NCI-H446 (cell line): ENCODE measurements at regions not wholly inside any gene's neighbourhood (a gene's known extent, or its start where the extent isn't known, plus 50 kb on each side); places are given as distances from the start of the nearest gene placed in this dataset.

ENCODE experiments used
- DNase-seq, 2 experiments: peaks; one replicate each; lab custom pipeline; 2025; lab: John Stamatoyannopoulos, UW

DNA sequence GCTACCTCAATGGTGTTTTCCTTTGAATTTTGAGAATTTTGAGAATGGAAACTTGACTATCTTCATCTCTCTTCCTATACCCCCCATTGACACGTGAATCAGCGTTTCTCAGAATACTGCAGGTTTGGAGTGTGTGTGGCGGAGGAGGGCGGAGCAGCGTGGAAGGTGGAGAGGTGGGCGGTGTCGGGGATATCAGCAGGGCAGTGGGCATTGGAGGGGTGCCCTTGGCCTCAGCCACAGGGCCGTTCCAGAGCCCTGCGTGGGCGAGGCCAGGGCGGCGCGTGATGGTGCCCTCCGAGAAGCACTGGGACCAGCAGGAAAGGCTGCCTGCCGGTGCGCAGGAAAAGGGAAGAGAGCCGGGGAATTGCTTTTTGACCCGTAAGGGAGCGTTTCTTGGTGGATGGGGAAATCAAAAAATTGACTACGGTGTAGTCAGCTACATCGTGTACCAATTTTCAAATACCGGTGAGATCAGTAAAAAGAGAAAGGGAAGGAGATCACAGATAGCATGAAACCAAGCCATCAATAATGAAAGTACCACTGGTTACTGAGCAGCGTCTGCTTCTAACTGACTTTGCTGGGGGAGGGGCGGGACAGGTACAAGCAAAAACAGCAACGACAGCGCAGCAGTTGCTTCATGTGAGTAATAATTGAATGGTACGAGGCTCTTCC lies 82.7 kb upstream of the DUSP22 start:
- DNase-seq, result no peak

DNA sequence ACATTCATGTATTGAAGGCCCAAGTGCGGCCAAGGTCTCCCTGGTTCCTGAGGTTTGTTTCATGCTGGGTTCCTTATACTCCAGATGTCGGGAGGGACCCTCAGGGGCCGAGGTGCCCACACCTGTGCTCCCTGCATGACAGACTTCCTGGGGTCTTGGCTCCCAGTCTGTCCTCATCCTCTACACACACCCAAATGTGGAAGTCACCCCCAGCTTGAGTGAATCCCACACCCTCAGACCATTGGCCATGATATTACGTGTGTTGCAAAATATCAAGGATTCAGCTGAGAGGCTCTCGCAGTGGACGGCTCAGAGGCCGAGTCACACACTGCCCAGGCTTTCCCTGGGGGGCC lies 82.2 kb upstream of the DUSP22 start:
- no peak for DNase-seq

DNA sequence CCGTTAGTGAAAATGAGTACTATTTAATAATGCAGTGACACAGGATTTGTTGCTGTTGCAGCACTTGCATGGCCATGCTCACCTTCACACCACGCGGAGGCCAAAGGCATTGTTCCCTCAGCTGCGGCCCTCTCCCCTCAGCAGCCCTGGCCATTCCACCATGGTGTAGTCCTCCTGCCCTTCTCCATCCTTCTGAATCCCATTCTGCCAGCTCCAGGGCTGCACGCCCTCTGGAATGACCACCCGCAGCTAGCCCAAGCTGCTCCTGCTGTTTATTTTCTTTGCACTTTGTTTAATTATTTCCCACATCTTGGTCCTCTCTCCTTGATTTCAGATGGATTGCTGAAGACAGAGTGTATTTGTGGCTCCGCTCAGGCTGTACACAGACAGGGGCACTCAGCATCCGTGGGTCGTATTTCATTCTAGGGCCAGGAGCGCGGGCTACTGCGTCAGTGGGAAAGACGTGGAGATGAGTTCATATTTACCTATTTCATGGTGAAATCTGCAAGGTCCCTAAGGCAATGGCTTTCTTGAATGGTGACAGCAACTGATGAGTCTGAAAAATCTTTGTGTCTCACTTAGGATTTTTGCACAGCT lies 81.4 kb upstream of the DUSP22 start:
- no peak for DNase-seq

DNA sequence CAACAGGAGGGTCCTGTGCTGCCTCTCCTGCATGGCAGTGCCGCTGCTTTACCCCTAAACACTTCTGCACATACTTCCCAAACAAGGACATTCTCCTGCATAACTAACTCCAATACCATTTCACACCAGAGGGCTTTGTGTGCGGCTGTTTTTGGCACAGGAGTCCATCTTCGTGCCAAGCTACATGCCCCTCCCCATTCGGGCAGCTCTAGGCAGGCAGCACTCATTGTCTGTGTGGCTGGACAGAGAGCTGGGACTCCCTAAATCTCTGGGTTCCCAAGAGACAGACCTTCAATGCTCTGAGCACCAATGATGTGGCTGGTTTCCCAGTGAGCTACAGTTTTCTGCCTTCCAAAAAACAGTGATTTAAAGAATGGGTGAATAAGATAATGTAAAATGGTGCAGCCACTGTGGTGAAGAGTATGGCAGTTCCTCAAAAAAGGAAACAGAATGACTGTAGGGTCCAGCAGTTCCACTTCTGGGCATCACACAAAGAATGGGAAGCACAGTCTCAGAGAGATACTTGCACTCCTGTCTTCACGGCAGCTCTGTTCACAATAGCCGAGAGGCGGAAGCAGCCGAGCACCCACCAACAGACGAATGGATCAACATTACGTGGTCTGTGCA lies 80.3 kb upstream of the DUSP22 start:
- DNase-seq, result no peak

DNA sequence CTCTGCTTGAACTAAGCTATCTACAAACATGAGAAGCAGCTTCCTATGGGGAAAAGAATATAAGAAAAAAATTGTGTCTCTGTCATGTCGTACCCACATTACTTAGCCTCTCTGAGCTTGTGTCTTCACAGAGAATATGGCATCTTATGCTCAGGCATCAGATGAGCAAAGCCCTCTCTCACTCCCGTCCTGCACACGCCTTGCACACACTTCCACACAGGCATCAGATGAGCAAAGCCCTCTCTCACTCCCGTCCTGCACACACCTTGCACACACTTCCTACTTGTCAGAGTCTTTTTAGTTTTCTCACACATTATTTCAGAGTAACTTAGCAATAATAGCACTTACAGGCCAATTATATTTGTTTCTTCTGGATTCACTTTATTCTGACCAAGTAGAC lies 79.0 kb upstream of the DUSP22 start:
- no peak for DNase-seq

DNA sequence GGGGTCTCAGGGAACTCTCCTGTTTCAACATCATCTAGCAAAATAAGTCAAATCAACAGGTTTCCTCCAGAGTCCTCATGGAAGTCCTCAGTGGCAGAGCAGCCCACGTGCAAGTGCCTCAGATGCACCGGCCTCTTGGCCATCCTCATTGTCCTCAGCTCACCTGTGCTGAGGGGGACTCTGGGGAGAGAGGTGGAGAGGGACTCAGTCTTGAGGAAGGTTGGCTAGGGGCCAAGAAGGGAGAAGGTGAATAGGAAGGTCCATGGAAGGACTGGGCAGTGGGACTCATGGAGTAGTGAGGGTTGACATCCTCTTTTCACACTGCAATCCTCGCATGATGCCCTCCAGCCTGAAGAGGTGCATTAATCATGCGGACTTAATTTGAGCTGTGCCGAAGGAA lies 77.9 kb upstream of the DUSP22 start:
- no peak for DNase-seq

DNA sequence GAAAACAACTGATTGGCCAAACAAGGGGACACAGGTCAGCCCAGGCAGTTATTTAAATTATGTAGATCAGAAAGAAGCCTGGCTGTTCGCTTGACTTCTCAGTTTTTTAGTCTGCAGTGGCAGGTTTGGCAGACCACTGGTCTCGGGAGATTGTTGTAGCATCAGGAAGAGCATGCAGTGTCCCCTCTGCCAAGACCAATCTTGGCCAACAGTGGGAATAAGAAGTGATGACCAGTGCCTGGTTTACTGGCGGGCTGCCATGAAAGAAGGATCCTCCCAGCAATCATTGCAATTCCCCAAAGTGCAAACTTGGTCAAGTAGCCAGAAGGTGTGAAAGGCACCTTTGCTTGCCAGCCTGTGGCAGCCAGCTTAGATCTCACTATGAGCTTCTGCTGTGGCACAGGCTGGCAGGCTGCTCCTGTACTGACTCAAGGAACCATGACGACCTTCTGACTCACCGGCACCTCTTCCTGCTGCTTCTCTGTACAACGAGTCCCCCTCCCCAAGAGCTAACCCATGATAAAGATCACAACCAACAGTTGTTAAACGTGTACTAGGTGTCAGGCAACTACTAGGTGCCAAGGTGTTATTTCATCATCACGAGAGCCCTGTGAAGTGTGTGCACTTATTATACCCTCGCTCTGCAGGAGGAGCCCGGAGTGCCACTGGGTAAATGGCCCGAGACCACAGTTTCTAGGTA lies 76.8 kb upstream of the DUSP22 start:
- no peak for DNase-seq

DNA sequence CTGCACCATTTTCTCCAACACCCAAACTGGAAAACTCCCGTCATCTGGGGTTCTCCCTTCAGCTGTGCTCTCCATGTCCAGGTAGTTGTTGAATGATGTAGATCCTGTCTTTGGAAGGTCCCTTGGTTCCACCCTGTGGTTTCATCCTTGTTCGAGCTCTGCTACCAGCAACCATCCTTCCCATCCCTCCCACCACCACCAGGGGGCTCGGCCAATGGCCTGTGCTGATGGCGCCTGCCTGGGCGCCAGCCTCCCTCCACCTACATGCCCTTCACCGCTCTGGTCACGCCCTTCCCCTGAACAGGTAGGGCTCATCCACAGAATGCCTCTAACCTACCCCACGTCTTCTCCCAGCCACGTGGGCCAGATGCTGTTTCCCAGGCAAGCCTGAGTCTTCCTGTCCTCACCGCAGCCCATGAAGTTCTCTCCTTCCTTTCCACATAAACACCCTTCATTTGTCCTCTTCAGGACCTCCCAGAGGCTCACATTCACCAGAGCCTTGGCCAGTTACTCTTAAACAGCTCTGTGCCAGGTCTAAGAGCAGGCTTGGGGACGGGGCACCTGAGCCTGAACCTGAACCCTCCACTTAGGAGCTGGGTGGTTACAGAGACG lies 75.1 kb upstream of the DUSP22 start:
- no peak for DNase-seq

DNA sequence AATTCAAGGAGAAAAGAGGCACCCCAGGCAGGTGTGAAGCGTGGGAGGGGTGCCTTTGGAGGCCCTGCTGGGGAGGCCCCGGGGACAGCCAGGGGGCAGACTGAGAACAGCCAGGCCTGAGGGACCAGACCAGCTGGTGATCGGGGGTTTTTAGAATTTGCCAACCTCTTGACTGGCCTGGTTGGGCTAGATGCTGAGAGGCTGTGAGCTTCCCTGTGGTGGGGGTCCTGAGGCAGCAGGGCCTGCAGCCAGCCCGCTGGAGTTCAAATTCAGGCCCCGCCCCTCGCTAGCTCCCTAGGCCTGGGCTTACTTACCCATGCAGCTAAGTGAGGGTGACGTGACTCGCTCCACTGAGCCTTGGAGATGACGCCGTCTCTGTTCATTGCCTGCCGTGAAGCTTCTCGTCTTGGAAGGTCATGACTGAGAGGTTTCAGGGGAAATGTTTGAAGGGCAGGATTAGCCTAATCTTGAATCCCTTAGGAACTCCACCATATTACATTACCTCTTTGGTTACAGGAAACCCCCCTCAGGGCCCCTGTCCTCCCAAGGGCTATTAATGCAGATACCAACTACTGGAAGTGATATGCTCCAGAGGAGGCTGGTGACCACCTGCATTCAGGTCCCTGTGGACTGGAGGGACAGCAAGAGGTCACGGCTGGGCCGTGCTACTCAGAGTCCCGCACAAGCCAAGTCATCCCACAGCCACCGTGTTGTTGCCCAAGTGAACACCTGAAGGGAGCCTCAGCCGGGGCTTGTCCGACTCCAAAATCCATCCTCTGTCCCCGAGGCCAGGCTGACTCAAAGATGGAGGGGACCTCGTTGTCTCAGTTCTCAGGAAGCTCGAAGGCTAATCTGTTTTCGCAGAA lies 73.9 kb upstream of the DUSP22 start:
- no peak for DNase-seq

DNA sequence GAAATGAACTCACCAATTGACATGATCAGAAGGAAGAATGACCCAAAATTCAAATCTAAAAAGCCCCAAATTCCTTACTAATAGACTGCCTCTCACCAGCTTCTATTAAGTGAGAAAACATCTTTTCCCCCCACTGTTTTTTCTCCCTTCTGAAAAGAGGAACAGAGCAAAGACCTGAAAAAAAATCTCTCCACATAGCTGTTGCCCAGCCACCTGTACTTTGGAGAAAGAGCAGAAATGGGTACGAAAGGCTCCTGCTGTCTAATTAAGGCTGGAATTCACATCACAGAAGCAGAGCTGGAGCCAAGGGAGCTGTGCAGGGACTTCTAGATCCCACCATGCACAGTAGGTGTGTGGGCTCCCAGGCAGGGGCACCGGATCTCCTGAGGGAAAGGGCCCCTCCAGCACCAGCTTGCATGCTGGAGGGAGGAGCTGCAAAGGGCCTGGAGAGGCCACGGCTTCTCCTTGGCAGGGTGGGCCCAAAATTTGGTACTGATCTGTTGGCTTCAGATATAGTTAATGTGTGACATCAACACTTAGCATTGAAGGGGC lies 73.2 kb upstream of the DUSP22 start:
- DNase-seq, result no peak

DNA sequence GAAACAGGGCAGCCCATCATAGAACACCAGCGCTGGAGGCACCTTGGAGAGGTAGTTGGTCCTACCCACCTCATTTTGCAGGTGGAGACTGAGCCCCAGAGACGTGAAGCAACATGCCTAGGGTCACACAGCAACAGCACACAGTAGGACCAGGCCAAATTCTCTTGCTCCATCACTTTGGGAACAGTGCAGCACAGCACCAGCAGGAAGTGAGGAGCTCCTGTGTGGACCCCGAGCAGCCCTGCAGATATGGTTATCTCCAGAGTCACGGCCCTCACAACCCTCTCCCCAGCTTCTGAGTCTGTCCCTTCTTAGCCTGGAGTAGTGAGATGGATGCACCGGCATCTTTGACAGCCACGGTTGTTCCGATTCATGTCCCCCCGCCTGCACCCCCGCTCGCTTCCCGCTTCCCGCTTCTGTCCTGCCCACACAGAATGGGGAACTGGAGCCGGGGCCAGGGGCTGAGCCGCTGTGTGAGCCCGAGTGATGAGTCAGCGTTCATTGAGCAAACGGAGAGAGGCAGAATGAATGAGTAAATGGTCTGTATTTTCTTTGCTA lies 72.6 kb upstream of the DUSP22 start:
- DNase-seq, result no peak

DNA sequence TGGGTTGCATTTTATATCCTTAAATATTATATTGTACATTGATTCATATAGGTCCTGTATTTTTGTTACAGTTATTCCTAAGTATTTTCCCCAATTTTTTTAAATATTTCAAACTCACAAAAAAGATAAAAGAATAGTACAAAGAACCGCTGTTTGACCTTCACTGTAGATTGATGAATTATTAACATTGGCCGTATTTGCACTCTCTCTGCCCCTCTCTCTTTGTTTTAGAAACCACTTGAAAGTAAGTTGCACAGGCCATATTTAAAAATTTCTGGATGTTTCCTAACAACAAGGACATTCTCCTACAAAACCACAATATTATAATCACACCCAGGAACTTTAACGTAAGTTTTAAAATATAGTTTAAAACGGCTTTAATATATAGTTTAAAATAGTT lies 72.0 kb upstream of the DUSP22 start:
- no peak for DNase-seq

DNA sequence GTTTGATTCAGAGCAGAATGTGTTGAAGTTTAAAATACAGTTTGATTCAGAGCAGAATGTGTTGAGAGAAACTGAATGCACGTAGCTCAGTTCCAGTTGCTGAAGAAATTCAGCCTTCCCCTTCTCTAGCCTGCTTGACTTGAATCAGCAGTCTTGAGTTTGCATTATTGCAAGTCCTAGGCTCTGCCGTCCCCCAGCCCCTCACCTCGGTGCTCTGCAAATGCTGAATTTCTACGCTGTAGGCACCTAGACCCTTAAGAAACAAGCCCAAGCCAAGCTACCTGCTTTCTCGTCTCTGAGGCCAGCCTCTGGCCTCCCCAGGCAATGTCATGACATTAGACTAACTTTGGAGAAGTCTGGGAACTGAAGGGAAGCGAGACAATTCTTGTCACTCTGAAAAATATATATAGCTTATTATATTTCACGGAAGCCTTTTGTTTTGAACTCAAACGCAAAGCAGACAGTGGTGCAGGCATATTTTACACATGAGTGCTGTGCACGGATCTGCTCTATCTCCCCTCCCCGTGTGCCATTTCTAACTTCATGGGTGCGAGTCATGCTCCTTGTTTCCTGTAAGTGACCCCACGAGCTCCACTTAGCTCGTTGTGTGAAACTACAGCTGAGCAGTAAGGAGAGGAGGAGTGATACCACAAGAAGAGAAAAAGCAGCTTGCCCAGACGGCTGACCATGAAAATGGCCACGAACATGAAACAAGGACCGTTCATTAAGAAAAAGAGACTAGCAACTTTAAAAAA lies 71.4 kb upstream of the DUSP22 start:
- DNase-seq, result no peak

DNA sequence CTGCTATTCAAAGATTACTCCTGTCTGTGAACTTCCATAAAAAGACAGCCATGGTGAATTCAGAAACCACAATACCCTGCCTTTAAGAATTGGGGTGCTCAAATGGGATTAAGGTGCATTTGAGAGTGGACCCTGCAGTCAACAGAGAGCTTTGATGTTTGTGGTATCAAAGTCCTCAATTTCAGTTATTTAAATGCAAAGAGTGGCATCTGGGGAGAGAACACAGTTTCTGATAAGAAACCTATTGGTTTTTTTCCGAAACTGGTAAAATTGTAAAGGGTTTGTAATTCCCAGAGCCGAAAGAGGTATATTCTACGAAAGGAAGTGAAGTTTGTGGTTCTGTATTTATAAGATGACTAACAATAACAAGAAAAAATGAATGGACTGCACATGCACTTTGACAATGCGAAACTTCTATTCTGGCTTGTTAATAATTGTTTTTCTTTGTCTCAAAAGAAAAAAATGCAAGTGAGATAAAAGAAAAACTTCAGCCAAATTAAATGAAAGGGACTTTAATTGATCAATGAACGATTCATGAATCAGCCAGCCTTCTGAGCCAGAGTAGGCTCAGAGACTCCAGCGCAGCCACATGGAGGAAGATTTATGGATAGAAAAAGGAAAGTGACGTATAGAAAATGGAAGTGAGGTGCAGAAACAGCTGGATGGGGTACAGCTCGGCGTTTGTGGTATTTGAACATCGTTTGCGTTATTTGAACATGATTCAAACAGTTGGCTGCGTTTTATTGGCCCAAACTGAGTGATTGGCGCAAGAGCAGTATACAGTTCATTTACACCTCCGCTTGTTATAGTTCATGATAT lies 70.5 kb upstream of the DUSP22 start:
- no peak for DNase-seq

DNA sequence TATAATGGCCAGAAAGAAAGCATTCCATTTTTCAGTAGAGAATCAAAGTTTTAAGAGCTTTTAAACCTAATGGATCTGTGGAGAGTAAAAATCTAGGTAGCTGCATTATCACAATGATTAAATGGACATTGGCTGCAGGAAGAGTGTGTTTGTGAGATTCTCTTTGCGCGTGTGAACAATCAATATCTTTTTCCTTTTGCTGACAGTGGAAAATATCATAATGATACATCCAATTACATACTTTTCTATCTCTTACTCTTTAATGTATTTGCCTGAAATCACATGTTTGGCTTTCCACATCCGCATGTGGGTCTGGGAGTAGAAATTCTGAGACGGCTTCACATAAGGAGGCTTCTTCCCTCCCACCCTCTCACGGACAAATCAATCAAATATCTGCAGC lies 69.8 kb upstream of the DUSP22 start:
- no peak for DNase-seq

DNA sequence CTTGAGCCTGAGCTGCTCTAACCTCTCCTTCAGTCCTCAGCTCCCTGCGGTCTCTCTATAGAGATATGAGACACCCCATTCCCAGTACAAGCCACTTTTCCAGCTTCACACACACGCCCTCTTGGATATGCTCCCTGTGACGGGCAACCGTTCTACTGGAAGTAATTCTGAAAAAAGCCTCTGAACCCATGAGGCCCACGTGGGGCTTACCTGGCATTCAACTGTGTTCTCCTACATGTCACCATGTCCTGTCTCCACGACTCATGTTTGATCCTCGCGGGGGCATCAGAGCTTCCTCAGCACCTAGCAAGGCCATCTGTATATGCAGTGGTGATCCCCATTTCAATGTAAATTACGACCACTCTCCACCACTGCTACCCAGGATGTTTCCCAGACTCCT lies 69.2 kb upstream of the DUSP22 start:
- DNase-seq, result no peak

DNA sequence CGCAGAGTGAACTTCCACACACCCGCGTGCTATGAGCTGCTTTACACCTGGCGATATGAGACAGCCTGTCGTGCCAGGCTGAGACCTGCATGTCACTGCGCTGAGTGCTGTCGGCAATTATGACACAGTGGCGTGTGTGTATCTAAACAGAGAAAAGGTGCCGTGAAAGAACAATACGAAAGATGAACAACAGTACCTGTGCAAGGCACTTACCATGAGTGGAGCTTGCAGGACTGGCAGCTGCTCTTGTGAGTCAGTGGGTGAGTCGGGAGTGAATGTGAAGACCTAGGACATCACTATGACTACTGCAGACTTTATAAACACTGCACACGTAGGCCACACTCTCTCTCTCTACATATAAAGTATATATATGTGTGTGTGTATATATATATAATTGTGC lies 68.5 kb upstream of the DUSP22 start:
- DNase-seq, result no peak

DNA sequence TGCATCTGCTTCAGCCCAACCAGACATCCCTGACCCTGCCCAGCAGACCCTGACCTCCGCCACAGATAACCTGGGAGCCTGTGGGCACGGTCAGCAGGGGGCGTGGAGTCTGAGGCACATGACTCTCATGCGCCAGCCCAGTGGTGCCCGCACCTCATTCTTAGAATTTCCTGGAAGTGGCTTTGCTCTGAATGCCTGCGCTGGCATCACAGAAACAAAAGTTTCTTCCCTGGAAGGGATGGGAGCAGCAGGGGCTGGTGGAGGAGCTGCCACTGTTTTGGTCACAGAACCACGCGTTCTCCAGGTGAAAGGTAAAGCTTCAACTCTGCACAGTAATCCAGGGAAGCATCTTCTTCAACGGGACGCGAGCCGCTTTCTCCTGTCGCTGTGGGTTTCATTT lies 67.9 kb upstream of the DUSP22 start:
- no peak for DNase-seq

DNA sequence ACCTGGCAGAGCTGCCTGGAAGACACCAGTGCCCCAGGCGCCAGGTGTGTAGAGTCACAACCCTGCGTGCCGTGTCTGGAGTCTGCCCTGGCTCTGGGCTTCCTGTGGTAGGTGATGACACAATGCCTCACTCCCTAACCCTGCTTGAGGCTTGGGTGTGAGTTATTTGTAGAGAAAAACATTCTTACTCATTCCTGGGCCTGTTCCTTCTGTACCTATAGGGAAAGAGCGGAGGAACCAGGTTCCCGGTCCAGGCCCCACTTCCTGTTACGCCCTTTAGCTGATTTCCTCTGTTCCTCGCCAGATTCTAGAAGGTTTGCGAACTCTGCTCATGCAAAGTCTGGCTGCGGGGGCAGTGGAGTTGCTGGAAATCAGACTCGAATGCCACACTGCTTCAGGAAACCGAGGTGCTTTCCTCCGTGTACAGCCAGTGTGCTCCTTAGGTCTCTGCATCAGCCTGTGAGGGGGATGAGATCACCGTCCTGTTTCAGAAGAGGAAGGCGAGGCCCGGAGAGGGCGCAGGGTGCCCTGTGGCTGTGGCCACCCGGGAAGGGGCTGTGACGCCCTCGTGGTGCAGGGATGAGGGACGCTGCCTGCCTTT lies 67.1 kb upstream of the DUSP22 start:
- DNase-seq, result no peak
